A549 (cell line): ENCODE measurements at regions not wholly inside any gene's neighbourhood (a gene's known extent, or its start where the extent isn't known, plus 50 kb on each side); places are given as distances from the start of the nearest gene placed in this dataset.

Experiments
- CEBPB ChIP-seq, 2 experiments: fragments of >200 bp in 1 of 2; sonication (Bioruptor Twin) in 1 of 2; formaldehyde crosslinking in 1 of 2; IDR thresholded peaks; 2 replicates each; pipeline ENCODE4 v1.6.1; 2012 to 2016
- ELK1 ChIP-seq: fragments of 150-350 bp; IDR thresholded peaks from 2 replicates; pipeline ENCODE4 v1.6.1; 2014; ENCODE audit warnings: low read depth, mild to moderate bottlenecking, low read length
- EP300 ChIP-seq, 2 experiments: fragments of >200 bp; sonication (Bioruptor Twin); formaldehyde crosslinking; IDR thresholded peaks; 2 replicates in 1 of 2; 3 replicates in 1 of 2; pipeline ENCODE4 v1.6.1; 2016 to 2017
- FOXS1 ChIP-seq: fragments of 250-450 bp; sonication (Bioruptor Pico); IDR thresholded peaks from 2 replicates; pipeline ENCODE4 v1.5.0; 2020; ENCODE audit warnings: mild to moderate bottlenecking, moderate library complexity
- NPAS2 ChIP-seq: fragments of 250-450 bp; sonication (Bioruptor Pico); IDR thresholded peaks from 2 replicates; pipeline ENCODE4 v1.8.0; 2022; ENCODE audit warnings: mild to moderate bottlenecking, moderate library complexity, borderline replicate concordance
- POLR2A ChIP-seq: IDR thresholded peaks from 2 replicates; pipeline ENCODE4 v1.6.1; 2012; ENCODE audit warnings: mild to moderate bottlenecking, low read length
- RCOR1 ChIP-seq: fragments of 150-350 bp; IDR thresholded peaks from 2 replicates; pipeline ENCODE4 v1.6.1; 2014; ENCODE audit warnings: antibody characterized with exemption, low read length, low read depth
- REST ChIP-seq: fragments of 200-600 bp; sonication (generic); IDR thresholded peaks from 2 replicates; pipeline ENCODE4 v1.6.1; 2016; ENCODE audit warnings: antibody characterized with exemption, mild to moderate bottlenecking, moderate library complexity
- USF2 ChIP-seq: fragments of 450-650 bp; IDR thresholded peaks from 2 replicates; pipeline ENCODE4 v1.6.1; 2014; ENCODE audit warnings: antibody characterized with exemption
- TF ChIP-seq, protein P1 (sequence below): fragments of >200 bp; sonication (Bioruptor Twin); formaldehyde crosslinking; IDR thresholded peaks from 3 replicates; pipeline ENCODE4 v1.5.1; 2016

DNA sequence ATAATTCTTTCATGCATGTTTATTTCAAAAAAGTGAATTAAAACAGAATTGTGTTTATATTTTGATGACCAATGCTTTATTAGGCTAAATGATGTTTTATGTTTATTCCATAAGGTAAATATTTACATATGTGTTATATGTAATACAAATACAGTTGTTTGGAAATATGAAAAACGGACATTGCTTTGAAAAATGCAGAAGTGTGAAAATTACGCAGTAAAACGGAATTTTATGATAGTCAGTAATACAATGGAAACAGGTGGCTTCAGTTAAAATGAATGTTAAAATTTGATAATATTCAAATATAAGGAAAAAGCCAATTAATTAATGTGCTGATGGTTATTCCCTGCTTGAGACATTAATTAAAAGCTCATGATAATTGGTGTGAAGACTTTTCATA lies 1633.8 kb downstream of the MAT2B start:
- TF ChIP-seq REST (no peak), POLR2A (no peak), ELK1 (no peak), FOXS1 (CRISPR knock-in tag) (no peak), CEBPB (IDR thresholded peaks at IDR 0.05) (no peak), RCOR1 (no peak), EP300 (IDR thresholded peaks at IDR 0.05) (no peak), NPAS2 (CRISPR knock-in tag) (no peak), USF2 (no peak)
- TF ChIP-seq, protein P1, sequence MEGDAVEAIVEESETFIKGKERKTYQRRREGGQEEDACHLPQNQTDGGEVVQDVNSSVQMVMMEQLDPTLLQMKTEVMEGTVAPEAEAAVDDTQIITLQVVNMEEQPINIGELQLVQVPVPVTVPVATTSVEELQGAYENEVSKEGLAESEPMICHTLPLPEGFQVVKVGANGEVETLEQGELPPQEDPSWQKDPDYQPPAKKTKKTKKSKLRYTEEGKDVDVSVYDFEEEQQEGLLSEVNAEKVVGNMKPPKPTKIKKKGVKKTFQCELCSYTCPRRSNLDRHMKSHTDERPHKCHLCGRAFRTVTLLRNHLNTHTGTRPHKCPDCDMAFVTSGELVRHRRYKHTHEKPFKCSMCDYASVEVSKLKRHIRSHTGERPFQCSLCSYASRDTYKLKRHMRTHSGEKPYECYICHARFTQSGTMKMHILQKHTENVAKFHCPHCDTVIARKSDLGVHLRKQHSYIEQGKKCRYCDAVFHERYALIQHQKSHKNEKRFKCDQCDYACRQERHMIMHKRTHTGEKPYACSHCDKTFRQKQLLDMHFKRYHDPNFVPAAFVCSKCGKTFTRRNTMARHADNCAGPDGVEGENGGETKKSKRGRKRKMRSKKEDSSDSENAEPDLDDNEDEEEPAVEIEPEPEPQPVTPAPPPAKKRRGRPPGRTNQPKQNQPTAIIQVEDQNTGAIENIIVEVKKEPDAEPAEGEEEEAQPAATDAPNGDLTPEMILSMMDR = no peak
